ENCODE measurements at regions not wholly inside any gene's neighbourhood (a gene's known extent, or its start where the extent isn't known, plus 50 kb on each side); places are given as distances from the start of the nearest gene placed in this dataset.

- no peak for DNase-seq
Observed at GRCh38 chr2:217749008-217749407, 253.8 kb downstream of the TNS1 start.

- DNase-seq: no peak
Observed at GRCh38 chr2:217746808-217747207, 256.0 kb downstream of the TNS1 start.

- no peak for DNase-seq
Observed at GRCh38 chr2:217743966-217744761, 258.6 kb downstream of the TNS1 start.

GRCh38 chr2:217743407-217743806 lies 259.4 kb downstream of the TNS1 start:
- DNase-seq: no peak

GRCh38 chr2:217742841-217743240 lies 260.0 kb downstream of the TNS1 start:
- DNase-seq: peak; percentile 63 to 71

- DNase-seq: no peak
Observed at GRCh38 chr2:217742276-217742675, 260.5 kb downstream of the TNS1 start.

- DNase-seq: no peak
Observed at GRCh38 chr2:217741381-217741955, 261.3 kb downstream of the TNS1 start.

- DNase-seq: no peak
Observed at GRCh38 chr2:217740756-217741155, 262.0 kb downstream of the TNS1 start.

GRCh38 chr2:217740178-217740577 lies 262.6 kb downstream of the TNS1 start:
- no peak for DNase-seq

GRCh38 chr2:217739741-217740140 lies 263.1 kb downstream of the TNS1 start:
- no peak for DNase-seq

GRCh38 chr2:217738061-217738460 lies 264.7 kb downstream of the TNS1 start:
- no peak for DNase-seq

GRCh38 chr2:217736776-217737550 lies 265.8 kb downstream of the TNS1 start:
- no peak for DNase-seq

GRCh38 chr2:217735899-217736298 lies 266.9 kb downstream of the TNS1 start:
- DNase-seq: no peak

GRCh38 chr2:217735034-217735433 lies 267.8 kb downstream of the TNS1 start:
- no peak for DNase-seq

GRCh38 chr2:217733461-217733860 lies 269.3 kb downstream of the TNS1 start:
- no peak for DNase-seq

GRCh38 chr2:217732992-217733391 lies 269.8 kb downstream of the TNS1 start:
- no peak for DNase-seq

GRCh38 chr2:217731805-217732204 lies 271.0 kb downstream of the TNS1 start:
- no peak for DNase-seq

- DNase-seq: no peak
Observed at GRCh38 chr2:217729421-217730053, 273.3 kb downstream of the TNS1 start.

GRCh38 chr2:217727801-217728200 lies 275.0 kb downstream of the TNS1 start:
- no peak for DNase-seq

GRCh38 chr2:217725409-217725808 lies 277.4 kb downstream of the TNS1 start:
- DNase-seq: no peak

- no peak for DNase-seq
Observed at GRCh38 chr2:217724471-217724870, 278.3 kb downstream of the TNS1 start.

GRCh38 chr2:217723981-217724380 lies 278.8 kb downstream of the TNS1 start:
- no peak for DNase-seq

GRCh38 chr2:217722883-217723472 lies 279.8 kb downstream of the TNS1 start:
- DNase-seq: no peak

Data from inflammatory macrophage (primary cell).